Hippocampal formation (tissue), 2 donors: ENCODE measurements at regions not wholly inside any gene's neighbourhood (a gene's known extent, or its start where the extent isn't known, plus 50 kb on each side); places are given as distances from the start of the nearest gene placed in this dataset.
"Not testable (repeated sequence)": the region's sequence is repeated elsewhere in the genome, so short reads cannot be mapped to it uniquely, and the experiment has no call there.

Experiments
- DNase-seq, 2 donors: peaks; one replicate each; lab custom pipeline; 2025; lab: John Stamatoyannopoulos, UW

DNA sequence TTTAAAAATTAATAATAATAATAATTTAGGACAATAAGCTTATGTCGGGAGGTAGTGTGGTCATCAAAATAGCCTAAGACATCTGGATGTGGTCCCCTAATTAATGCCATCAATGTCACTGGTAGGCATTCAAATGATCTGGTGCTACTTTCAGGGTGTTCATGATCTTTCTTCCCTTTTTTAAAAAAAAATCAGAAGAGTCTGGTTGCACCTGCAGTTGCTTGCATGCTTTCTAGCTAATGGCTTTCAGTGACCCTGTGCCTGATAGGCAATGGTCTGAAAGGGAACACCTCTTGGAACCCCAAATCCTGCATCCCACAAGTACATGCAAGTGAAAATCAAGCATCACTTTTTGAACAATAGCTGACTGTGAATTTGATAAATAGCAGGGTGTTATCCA is 64.1 kb upstream of the KBTBD8 start:
- no peak for DNase-seq

DNA sequence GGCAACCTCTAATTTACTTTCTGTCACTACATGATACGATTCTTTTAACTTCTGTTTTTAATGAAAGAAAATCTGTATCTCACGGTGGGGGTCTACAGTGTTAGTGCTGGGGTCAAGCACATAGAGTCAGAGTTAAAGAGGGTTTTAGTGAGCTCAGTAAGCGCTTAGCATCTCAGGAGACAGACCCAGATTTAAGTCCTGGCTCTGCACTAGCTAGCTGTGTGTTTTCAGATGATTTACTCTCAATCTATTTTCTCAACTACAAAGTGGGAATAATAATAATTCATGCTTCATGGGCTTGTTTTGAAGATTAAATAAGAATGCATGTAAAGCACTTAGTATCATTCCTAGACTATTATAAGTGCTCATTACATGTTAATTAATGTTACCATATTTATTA is 63.4 kb upstream of the KBTBD8 start:
- DNase-seq = no peak

DNA sequence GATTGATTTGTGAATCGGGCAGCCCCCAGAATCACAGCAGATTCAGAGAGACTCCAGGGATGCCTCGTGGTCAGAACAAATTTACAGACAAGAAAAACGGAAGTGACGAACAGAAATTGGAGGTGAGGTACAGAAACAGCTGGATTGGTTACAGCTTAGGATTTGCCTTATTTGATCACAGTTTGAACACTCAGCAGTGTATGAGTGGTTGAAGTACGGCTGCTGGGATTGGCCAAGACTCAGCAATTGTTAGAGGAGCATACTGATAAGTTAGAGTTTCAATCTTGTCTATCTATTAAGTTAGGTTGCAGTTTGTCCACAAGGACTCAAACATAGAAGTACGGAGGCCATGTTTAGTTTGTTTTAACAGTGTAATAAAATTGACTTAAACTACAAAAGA is 61.1 kb upstream of the KBTBD8 start:
- DNase-seq = not testable (repeated sequence)

DNA sequence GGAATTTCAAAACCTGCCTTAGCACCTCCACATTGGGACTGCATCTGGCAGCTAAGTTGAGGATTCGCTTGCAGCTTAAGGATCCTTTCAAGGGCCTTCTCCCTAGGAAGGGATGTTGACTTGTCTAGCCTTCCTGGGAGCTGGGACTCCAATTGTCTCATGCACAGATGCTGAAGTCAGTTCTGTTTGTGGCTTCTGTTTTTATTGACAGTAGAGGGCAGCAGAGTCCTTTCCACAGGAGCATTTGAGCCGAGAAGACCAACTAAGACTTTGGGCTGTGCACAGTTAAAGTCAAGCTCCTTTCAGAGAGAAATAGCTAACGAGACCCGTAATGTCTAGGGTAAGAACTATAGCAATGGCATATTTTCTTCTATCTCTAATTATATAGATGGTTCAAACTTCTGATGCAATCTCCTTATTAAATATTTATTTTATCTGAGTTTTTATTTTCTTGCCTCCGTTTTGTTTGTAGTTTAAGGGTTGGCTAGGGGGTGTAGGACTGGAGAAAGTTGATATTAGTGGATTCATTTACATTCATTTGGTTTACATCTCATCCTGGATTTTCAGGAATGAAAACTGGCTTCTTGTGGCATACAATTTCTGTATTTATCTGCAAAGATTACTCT is 59.7 kb upstream of the KBTBD8 start:
- DNase-seq = peak; percentile 31 to 75

DNA sequence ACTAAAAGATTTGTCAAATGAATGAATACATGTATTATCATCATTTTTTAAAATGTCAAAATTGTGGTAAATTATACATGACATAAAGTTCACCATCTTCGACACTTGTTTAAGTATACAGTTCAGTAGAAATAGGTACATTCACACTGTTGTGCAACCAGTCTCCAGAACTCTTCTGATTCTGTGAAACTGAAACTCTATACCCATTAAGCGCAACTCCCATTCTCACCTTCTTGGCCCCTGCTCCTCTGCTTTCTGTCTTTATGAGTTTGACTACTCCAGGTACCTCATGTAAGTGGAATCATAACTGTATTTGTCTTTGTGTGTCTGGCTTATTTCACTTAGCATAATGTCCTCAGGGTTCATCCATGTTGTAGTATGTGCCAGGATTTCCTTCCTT is 50.1 kb upstream of the KBTBD8 start:
- no peak for DNase-seq
